EL (cell line): ENCODE measurements at regions not wholly inside any gene's neighbourhood (a gene's known extent, or its start where the extent isn't known, plus 50 kb on each side); places are given as distances from the start of the nearest gene placed in this dataset.
"Not testable (repeated sequence)": the region's sequence is repeated elsewhere in the genome, so short reads cannot be mapped to it uniquely, and the experiment has no call there.

Experiments
- DNase-seq: peaks from one replicate; pipeline ENCODE4 v3.0.0-alpha.2; 2016

DNA sequence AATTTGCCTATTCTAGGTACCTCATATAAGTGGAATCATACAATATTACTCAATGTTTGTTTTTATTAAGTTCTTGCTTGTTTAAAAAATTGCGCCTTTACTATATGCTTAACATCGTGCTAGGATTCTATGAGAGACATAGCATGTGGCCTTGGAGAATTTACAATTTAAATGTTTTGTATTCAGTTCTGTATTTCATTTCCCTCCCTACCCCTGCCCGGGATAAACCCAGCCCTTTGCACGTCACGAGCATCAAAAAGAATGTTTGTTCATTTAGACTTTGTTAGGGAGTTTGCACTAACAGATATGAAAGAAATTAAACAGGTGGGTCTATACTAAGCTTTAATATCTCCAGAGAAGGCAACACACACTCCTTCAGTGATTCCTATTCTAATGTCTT lies 75.7 kb downstream of the C18orf54 start:
- no peak for DNase-seq

DNA sequence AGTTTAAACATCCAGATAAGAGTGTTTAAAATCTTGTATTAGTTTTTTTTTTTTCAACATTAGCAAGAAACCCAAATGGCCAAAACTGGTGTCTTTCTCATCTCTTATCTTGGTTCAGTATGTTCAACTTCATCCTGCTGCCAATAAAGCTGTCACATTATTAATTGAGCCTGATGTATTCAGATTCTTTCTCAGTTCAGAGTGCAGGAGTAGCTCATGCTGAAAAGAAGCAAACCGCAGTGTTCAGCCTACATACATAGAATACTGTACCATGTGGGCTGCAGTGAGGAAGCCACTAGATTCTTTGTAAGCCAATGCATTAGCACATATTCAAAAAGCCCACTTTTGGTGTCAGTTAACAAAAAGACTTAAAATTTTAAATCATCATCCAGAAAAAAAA lies 76.2 kb downstream of the C18orf54 start:
- DNase-seq: no peak

DNA sequence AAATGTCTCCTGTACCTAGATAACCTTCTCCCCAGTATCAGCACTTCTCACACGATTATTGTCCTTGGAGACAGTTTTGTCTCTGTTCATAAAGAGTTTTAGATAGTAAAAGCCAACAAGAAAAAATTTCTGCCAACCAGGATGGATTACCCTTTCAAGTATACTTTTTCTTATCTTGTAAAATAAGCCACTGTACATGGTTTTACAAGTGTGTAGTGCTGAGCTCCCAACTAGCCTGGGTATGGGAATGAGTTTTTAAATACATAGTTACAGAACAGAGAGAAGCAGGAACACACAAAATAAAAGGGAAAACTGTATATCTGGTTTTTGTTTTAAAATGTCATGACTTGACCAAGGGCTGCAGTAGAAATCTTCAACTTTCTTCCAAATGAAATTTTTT lies 76.7 kb downstream of the C18orf54 start:
- DNase-seq: no peak

DNA sequence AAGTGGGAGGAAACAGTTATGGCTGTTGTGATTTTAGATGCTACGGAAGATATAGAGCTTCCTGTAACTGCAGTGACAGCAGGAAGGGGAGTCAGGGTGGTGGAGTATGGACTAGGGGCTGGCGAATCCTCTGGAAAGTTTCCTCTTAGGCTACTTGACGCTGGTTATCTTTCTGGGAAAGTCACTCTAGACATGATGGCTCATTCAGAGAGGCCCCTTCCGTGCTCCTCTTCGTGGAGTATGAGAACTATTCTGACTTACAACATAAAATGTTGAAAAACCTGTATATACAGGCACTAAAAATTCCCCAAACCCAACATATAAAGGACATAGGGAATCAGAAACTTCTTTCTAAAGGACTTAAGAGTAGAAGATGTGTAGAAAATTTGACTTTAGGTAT lies 78.8 kb downstream of the C18orf54 start:
- DNase-seq: no peak

DNA sequence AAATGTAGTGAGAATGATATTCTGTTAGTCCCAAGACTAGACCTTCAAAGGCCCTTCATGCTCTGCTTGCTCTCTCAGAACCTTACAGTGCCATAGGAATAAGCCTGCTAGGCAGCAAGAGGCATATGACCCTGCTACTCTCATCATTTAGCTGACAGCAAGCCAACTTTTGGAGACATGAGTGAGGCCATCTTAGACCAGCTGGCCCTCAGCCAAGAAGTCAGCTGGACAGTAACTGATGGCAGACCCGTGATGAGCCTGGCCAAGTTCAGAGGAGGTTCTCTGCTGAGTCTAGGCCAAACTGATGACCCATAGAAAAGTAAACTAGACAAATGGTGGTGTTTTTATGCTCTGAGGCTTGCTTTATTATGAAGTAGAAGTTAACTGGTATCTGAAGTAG lies 82.6 kb downstream of the C18orf54 start:
- no peak for DNase-seq

DNA sequence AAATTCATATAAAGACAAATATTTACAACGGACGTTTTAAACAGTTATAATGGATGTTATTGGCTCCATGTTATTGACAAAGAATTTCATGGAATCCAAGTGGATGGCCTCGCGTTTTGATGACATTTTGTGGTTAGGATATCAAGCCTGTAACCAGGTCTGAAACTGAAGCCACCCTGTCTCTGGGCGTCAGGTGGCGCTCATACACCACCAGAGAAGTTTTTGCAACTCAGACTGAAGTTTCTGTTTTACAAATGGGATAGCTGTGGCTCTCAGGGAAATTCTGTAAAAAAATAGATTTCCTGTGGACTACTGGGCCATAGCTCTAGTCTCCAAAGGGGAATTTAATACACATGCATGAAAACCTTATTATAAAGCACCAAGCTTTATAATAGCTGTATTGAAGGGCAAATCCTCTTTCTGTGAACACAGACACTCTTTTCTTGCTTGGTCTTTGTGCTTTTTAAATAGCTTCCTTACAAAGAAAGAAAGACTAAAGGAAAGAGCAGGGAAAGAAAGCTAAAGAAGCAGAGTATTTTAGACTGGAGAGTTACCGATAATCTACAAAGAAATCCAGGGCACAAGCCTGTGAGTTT lies 86.7 kb downstream of the C18orf54 start:
- peak; percentile 54 for DNase-seq

DNA sequence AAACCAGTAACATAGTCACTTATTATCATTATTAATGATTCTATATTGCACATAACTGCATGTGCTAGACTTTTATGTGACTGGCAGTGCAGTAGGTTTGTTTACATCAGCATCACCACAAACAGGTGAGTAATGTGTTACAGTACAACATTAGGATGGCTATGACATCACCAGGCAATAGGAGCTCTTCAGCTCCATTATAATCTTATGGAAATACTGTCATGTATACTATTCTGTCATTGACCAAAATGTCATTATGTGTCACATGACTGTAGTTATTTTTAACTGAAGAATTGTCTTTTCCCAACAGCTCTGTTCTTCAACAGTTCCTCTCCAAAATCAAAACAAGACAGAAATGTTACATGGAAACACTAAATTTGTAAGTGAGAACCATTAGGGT lies 96.3 kb downstream of the C18orf54 start:
- no peak for DNase-seq

DNA sequence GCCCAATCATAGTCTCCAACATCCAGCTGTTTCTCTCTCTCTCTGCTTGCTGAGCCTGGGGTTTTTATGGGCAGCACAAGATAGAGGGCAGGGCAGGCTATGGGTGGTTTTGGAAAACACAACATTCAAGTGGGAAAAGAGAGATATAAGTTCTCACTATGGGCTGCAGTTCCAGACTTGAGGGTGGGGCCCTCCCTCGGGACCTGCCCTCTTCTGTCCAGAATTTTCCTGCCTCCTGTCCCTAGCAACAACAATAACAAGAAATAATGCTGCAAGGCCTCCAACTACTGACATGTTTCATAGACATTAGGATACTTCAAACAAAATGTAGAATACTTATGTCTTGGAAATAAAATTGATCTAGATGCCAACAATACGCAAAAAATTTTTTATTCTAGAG lies 107.8 kb downstream of the C18orf54 start:
- no peak for DNase-seq

DNA sequence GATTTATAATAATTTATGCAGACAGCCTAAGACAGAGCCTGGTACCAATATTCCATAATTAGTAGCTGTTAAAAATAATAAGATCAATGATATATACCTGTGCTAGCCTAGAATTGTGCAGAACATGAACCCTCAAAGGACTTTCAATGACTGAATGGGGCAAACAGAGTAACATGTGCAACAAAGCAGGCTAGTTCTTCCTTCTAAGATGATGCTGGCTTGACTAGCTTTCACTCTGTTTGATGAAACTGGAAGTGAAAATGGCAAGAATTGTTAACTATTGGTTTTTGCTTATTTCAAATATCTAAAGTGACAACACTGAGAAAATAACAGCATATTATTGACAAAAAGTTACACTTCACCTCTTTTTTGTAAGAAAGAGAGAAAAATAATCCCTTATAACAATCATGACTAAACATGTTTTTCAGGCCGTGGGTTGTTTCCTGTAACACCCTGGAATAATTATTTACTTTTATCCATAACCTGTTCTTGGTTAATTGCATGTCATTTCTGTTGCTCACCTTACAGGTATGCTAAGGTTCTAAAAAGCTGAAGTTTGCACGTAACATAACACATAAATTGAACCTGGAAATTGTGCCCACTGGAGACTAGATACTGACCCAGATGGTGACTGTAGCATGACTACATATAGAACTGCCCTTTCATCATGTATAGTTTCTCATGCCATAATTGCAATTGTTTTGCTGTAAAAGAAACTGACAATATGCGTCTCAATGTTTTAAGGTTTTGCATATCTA lies 108.7 kb downstream of the C18orf54 start:
- no peak for DNase-seq

DNA sequence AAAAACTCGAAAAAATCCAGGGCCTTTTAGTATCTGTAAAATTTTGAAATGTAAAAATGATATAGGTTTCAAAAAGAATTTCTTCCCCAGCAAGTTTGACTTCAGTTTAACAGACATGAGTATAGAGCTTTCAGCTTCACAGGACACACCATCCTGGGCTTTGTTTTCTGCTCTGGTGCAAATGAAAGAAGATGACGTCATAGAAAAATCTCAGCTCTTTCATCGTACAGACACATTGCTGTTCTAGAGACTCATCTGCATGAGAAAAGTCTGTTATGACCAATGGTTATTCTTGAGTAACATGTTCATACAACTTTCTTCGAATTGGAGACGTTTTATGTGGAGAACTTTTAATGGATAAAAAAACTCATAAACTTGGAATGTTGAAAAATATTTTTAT lies 111.7 kb upstream of the DYNAP start:
- no peak for DNase-seq

DNA sequence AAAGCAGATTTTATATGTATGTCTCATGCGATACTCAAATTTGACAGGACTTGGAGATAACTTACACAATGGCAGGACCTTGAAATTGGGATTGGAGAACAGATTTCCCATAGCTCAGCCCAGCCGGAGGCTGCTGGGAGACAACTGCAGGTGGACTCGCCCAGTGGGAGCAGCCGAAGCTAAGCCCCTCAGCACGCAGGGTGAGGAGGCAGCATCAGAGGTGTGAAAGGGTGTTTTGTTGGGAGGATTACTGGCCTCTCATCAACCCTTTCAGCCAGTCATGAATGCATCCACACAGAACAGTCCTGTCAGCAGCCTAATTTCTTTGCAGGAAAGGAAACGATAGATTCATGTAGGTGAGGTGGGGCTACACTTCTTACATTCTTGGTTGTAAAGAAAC lies 110.4 kb upstream of the DYNAP start:
- no peak for DNase-seq

DNA sequence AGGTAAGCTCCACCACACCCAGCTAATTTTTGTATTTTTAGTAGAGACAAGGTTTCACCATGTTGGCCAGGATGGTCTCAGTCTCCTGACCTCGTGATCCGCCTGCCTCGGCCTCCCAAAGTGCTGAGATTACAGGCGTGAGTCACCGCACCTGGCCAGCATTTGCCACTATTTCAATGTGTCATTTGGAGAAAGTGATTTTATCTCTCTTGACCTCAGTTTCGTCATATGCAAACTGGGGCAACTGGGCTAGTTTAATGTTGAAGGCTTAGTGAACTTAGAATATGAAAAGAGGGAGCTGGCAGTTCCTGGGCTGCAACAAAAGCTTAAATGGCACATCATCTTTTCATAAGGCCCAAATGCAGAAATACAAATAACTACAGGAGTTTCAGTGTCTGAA lies 88.6 kb upstream of the DYNAP start:
- not testable (repeated sequence) for DNase-seq

DNA sequence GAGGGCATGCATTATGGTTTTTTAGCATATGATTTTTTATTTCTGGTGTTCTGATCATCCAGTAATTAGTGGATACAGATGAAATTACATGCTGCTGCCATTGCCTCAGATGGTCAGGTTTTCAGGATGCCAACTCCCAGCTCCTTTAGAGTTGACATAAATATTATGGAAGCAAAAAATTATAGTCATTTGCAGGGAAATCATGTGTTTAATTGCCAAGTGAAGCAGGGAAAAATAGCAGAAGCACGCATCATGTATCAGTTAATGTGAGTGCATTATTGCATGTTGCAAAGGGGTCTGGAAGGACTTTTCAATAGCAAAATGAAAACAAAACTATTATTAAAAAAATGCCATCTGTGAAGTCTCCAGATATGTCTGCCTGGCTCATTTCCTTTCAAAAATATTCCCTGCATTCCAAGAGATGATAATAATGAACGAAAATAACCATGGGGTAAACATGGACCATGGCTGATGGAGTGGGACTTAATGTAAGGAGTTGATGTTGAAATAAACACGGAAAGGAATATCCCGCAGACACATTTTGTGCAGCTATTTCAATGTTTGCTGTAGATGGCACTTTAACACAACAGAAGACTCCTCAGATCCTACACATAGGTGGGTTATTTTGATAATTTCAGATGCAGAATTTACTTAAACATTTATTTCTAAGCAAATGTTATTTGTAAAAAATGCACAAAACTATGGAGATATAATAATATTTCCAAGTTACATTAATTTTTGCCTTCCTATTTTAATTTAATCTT lies 87.7 kb upstream of the DYNAP start:
- no peak for DNase-seq

DNA sequence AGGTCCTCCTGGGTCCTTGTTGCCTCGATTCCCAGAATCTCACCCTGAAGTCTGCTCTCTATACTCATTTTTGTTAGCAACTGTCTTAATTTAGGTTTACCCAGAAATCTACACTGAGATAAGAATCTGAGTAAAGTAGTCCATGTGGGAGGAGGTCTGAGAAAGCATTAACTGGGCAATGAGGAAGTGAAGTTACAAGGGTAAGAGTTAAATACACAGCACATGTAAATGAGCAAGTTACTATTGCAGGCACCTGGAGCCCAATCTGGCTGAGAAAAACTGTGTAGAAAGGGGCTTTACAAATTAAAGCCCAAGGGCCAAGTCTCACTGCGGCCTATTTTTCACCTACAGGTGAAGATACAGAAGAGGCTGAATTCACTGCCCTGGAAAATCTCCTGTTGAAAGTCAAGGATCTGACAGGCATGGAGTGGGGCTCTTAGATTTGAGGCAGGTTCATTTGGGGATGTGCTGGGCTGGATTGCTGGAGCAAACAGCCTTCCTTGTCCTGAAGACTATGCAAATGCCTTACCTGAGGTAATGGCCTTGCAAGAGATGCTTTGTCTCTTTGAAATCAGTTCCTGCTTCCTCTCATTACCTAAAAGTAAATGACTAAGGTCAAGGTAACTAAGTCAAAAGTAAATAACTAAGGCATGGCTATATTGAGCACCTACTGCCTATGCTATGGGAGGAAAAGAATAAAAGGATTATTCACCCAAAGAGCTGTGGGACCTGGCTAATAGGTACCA lies 84.4 kb upstream of the DYNAP start:
- DNase-seq: no peak

DNA sequence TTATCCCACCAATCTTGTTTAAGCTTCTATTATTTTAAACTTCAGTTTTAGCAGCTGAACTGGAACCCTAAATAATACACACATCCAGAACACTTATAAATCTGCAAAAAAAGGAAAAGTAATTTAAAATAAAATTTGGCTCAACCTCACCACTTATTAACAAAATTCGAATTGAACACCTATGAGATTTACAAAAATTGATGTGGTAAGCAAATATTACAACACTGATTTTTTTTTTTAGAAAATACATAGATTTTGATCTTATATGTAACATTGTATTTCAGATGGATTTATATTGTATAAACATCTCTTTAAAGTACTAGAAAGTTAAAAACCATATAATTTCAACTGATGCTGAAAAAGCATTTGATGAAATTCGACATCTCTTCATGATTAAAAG lies 81.3 kb upstream of the DYNAP start:
- DNase-seq: no peak

DNA sequence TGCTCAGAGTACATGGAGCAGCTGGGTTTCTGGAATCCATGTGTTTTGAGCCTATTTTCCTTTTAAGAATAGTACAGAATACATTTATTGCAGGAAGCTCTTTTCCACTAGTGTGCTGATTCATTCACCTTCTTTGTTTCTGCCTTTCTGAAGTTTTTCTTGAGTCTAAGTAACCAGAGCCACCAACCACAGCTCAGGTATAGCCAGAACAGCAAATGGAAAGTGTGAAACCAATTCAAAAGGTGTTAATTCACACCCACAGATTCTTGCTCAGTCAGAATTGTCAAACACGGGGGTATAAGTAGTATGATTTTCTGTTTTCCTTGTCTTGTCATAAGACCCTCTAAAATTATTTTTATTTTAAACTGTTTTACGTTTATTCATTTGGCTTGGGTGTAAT lies 75.9 kb upstream of the DYNAP start:
- no peak for DNase-seq

DNA sequence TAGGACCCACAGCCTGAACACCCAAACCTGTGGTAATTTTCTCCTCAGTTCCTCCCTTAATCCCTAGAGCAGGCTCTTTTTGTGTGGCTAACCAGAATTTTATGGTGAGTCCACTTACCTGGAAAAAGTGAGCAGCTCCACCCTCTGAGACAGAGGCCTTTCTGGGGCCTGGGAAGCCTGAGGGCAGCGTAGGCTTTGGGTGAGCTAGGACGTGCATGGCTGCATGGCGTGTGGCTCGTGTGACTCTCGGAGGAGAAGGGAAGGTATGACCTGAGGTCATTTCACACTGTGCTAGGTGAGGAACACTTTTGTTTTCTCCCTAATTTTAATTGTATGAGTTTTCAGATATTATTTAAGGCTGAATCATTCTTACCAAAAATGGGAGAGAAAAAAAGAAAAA lies 73.5 kb upstream of the DYNAP start:
- DNase-seq: no peak

DNA sequence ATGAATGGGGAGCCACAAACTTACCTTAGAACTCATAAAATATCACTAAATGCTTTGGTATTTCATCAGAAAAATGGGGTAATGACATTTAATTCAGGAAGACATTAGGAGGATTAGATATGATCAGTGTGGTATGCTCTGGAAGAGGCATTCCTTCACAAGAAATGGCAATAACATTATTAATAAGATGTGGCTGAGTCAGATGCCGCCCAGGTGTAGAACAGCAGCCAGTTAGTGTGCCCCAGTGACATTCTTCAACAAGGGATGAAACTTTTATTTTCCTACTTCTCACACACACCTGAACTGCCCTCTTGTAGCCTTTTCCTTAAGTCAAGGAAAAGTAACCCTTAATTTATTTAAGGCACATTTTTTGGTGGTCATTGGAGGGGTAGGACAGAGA lies 69.2 kb upstream of the DYNAP start:
- DNase-seq: no peak

DNA sequence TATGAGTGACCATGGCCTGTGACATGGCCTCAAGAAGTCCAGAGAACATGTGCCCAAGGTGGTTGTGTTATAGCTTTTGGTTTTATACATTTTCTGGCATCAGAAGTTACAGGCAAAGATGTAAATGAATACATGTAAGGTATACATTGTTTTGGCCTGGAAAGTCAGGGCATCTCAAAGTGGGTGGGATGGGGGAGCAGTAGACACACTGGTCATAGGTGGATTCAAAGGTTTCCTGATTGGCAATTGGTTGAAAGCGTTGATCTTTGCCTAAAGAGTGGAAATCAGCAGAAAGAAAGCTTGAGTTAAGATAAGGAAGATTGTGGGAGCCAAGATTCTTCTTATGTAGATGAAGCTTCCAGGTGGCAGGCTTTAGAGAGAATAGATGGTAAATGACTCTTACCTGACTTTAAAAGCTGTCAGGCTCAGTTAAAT lies 62.1 kb upstream of the DYNAP start:
- no peak for DNase-seq

DNA sequence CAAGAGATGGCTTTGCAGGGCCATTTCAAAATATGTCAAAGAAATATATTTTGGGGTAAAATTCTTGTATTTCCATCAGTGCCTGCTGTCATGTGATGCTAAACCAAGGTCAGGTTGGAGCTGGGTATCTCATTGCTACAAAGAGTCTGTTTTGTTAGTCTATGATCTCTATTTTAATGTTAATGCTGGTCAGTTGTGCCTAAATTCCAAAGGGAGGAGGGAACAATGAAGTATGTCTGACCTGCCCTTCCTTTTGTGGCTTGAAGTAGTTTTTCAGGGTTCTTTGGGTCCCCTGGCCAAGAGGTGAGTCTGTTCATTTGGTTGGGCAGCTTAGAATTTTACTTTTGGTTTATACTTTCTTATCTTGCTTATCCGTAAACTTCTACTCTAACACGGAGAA lies 61.6 kb upstream of the DYNAP start:
- no peak for DNase-seq

DNA sequence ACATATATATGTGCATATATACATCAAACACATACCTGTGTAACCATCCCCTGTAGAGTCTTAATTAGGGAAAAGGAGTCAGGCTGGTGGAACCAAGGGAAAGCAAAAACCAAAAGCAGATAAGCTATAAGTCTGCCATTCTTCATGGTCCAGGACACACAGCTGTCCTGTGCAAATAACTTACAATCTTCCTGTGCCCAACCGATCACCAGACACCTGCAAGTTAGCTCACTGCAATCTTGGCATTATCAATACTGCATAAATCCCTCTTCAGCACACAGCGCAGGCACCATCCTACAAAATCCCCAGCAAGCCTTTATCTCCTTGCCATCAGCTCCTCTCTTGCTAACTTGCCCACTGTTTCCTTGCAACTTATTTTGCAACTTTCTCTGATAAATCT lies 60.8 kb upstream of the DYNAP start:
- DNase-seq: no peak

DNA sequence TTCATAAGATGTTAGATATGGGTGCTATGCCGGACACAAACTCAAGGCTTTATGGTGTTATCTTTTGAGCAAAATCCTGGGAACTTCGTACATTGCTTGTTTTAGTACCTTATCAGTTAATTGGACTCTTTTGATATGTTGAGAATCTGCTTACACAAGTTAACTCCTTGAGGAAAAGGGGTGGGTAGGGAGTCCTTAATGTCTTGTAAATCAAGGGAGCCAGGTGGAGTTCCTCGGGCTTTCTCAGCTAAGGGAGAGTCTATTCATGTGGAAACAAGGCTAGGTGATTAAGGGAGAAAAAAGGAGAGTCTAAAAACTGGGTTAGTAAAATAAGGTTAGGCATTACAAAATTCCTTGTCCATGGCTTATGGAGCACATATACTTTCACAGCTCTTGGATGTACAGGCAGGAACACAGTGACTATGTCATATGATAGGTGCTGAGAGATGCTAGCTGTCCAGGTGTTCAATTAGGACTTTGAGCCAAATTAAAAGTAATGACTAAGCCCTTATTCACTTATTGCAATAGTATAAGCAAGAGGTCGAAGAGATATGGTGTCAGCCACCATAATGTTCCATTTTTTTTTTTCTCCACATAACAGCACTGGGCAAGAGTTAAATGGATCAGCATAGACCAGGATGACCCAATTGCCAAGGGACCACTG lies 59.5 kb upstream of the DYNAP start:
- no peak for DNase-seq

DNA sequence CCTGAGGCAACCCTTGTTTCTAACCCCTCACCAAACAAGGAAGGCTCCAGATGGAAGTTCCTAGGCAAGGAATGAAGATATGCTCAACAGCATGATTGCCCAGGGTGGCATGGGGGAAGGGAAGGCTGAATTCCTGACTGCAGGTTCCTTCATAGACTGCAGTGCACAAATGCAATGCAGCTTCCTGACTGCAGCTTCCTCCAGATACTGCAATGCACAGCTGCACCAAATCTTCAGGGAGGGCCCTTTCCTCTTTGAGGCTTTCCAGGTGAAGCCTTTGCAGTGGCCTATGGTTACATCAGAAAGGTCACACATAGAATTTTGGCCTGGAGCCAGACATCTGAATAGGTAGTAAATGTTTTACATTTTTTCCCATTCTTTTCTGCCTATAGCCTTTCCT lies 58.8 kb upstream of the DYNAP start:
- DNase-seq: no peak
